GM23338 (cell line): ENCODE measurements at regions not wholly inside any gene's neighbourhood (a gene's known extent, or its start where the extent isn't known, plus 50 kb on each side); places are given as distances from the start of the nearest gene placed in this dataset.

Experiments used
- ATAC-seq: fragments of 200-7000 bp; cut with Tn5 transposase; 3 replicates; pipeline ENCODE4 v1.9.1; 2020
- DNase-seq: peaks from one replicate; pipeline ENCODE4 v3.0.0-alpha.2; 2015; ENCODE audit warnings: low spot score
- H2AFZ ChIP-seq: fragments of 200-600 bp; sonication (generic); 2 replicates; pipeline ENCODE4 v1.8.0; 2016; ENCODE audit warnings: antibody characterized with exemption, mild to moderate bottlenecking, moderate library complexity
- H3F3A ChIP-seq: fragments of 200-600 bp; sonication (generic); replicated peaks from 2 replicates; pipeline ENCODE4 v1.8.0; 2017; ENCODE audit warnings: antibody characterized with exemption, mixed run types, low read depth
- H3K27ac ChIP-seq: fragments of 200-600 bp; sonication (generic); 2 replicates; pipeline ENCODE4 v1.6.1; 2016; ENCODE audit warnings: low read depth
- H3K27me3 ChIP-seq: fragments of 200-600 bp; sonication (generic); 2 replicates; pipeline ENCODE4 v1.8.0; 2016; ENCODE audit warnings: mild to moderate bottlenecking, mixed run types, moderate library complexity; ENCODE audit not compliant: insufficient read depth
- H3K36me3 ChIP-seq: fragments of 200-600 bp; sonication (generic); 2 replicates; pipeline ENCODE4 v1.8.0; 2016; ENCODE audit warnings: mild to moderate bottlenecking; ENCODE audit not compliant: insufficient read depth
- H3K4me1 ChIP-seq: fragments of 200-600 bp; sonication (generic); 2 replicates; pipeline ENCODE4 v1.8.0; 2016; ENCODE audit warnings: mild to moderate bottlenecking, moderate library complexity; ENCODE audit not compliant: insufficient read depth
- H3K4me2 ChIP-seq: fragments of 200-600 bp; sonication (generic); 2 replicates; pipeline ENCODE4 v1.7.1; 2017; ENCODE audit warnings: mixed run types
- H3K4me3 ChIP-seq: fragments of 200-600 bp; sonication (generic); 2 replicates; pipeline ENCODE4 v1.6.1; 2016; ENCODE audit warnings: mixed run types
- H3K79me2 ChIP-seq: fragments of 200-600 bp; sonication (generic); replicated peaks from 2 replicates; pipeline ENCODE4 v1.8.0; 2017; ENCODE audit warnings: mild to moderate bottlenecking; ENCODE audit not compliant: insufficient read depth
- H3K9me2 ChIP-seq: fragments of 200-600 bp; sonication (generic); 2 replicates; pipeline ENCODE4 v1.8.0; 2017; ENCODE audit not compliant: insufficient read depth
- H4K20me1 ChIP-seq: fragments of 200-600 bp; sonication (generic); replicated peaks from 2 replicates; pipeline ENCODE4 v1.8.0; 2017; ENCODE audit warnings: mild to moderate bottlenecking; ENCODE audit not compliant: insufficient read depth
- H3K27ac Mint-ChIP-seq: 2 replicates; pipeline ENCODE4 v1.8.0; 2020; ENCODE audit warnings: inconsistent platforms, mild to moderate bottlenecking, moderate library complexity, mixed read lengths
- H3K27me3 Mint-ChIP-seq: 3 replicates; pipeline ENCODE4 v1.8.0; 2022; ENCODE audit warnings: low read depth, mild to moderate bottlenecking, moderate library complexity, mixed read lengths, inconsistent platforms; ENCODE audit not compliant: insufficient read depth, poor library complexity
- H3K36me3 Mint-ChIP-seq: 3 replicates; pipeline ENCODE4 v1.8.0; 2021; ENCODE audit warnings: low read depth, mild to moderate bottlenecking, inconsistent platforms, moderate library complexity, mixed read lengths
- H3K4me1 Mint-ChIP-seq: 3 replicates; pipeline ENCODE4 v1.8.0; 2020; ENCODE audit warnings: mild to moderate bottlenecking, inconsistent platforms, mixed read lengths
- H3K4me3 Mint-ChIP-seq: 3 replicates; pipeline ENCODE4 v1.8.0; 2021; ENCODE audit warnings: moderate library complexity, mild to moderate bottlenecking, inconsistent platforms, mixed read lengths
- H3K9me3 Mint-ChIP-seq: 3 replicates; pipeline ENCODE4 v1.8.0; 2020; ENCODE audit warnings: moderate library complexity, mild to moderate bottlenecking, inconsistent platforms, mixed read lengths
- CREB1 ChIP-seq: fragments of 250-450 bp; sonication (Bioruptor Pico); IDR thresholded peaks from 2 replicates; pipeline ENCODE4 v1.5.0; 2020; ENCODE audit warnings: low read depth, mild to moderate bottlenecking, moderate library complexity
- CTCF ChIP-seq, 2 experiments: fragments of 200-600 bp in 1 of 2; sonication (generic) in 1 of 2; conservative IDR thresholded peaks; 2 replicates each; pipeline versions ENCODE4 v1.5.1 to v1.6.1; 2016 to 2017; ENCODE audit warnings: antibody characterized with exemption in 2 of 2, low read depth in 2 of 2, mild to moderate bottlenecking in 2 of 2, moderate library complexity in 1 of 2
- EZH2 ChIP-seq: fragments of 200-600 bp; sonication (generic); IDR thresholded peaks from one replicate; pipeline ENCODE4 v1.8.0; 2017; ENCODE audit warnings: antibody characterized with exemption, mild to moderate bottlenecking, low read depth; ENCODE audit not compliant: unreplicated experiment
- EZH2phosphoT487 ChIP-seq: fragments of 200-600 bp; sonication (generic); IDR thresholded peaks from one replicate; pipeline ENCODE4 v1.8.1; 2018; ENCODE audit warnings: antibody characterized with exemption; ENCODE audit not compliant: unreplicated experiment
- JUNB ChIP-seq: IDR thresholded peaks from one replicate; pipeline ENCODE4 v1.6.1; 2016; ENCODE audit warnings: antibody characterized with exemption; ENCODE audit not compliant: unreplicated experiment
- NANOG ChIP-seq: IDR thresholded peaks from 2 replicates; pipeline ENCODE4 v1.6.1; 2016; ENCODE audit warnings: antibody characterized with exemption, borderline replicate concordance
- POLR2AphosphoS5 ChIP-seq: IDR thresholded peaks from 2 replicates; pipeline ENCODE4 v1.6.1; 2016; ENCODE audit warnings: antibody characterized with exemption, low read depth
- STAT1 ChIP-seq: IDR thresholded peaks from one replicate; pipeline ENCODE4 v1.6.1; 2016; ENCODE audit warnings: antibody characterized with exemption; ENCODE audit not compliant: unreplicated experiment
- ZNF114 ChIP-seq: fragments of 250-450 bp; sonication (Bioruptor Pico); IDR thresholded peaks from 2 replicates; pipeline ENCODE4 v1.5.0; 2020; ENCODE audit warnings: mild to moderate bottlenecking, moderate library complexity
- TF ChIP-seq, protein P1 (sequence below): fragments of 250-450 bp; sonication (Bioruptor Pico); IDR thresholded peaks from 2 replicates; pipeline ENCODE4 v1.5.0; 2020; ENCODE audit warnings: mild to moderate bottlenecking, moderate library complexity

DNA sequence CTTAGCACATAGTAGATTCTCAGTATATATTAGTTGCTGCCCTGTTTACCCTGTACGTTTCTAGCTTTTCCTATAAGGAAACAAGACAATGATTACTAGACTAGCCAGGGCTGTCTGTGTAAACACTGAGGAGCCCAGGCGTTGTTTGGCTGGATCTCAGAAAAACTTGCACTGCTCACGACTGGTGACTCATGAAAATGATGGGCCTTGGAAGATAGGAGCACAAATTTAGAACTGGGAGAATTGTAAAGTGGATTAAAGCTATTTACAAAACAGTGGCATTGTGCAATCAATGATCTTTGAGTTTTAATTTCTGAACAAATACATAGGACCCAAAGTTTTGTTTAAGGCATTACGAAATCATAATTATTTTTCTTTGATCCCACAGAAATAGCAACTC, 276.9 kb downstream of the FAM76B start (continued):
- no peak for TF ChIP-seq NANOG
- TF ChIP-seq EZH2: no peak
- no peak for TF ChIP-seq STAT1
- no peak for TF ChIP-seq CREB1 (CRISPR knock-in tag)
- TF ChIP-seq JUNB: no peak
- no peak for TF ChIP-seq ZNF114 (CRISPR knock-in tag)

- no peak overlapping the region for H3K4me2 ChIP-seq
- H2AFZ ChIP-seq: no peak overlapping the region
- H3K36me3 ChIP-seq: no peaks in the 10 kb centered on the region
- TF ChIP-seq STAT1 (no peak), EZH2phosphoT487 (no peak)
- H3K4me1 ChIP-seq: no peaks in the 10 kb centered on the region
- H4K20me1 ChIP-seq: no peaks in the 10 kb centered on the region
- no peaks in the 10 kb centered on the region for H3K79me2 ChIP-seq
- H3K9me2 ChIP-seq: no peaks in the 10 kb centered on the region
- no peak overlapping the region for H3K4me3 ChIP-seq
- H3K4me1 Mint-ChIP-seq: peaks cover 13% of the 10 kb centered on the region; the same call in 2 of the 3 replicates
- no peaks in the 10 kb centered on the region for H3K9me3 Mint-ChIP-seq
- H3K27ac ChIP-seq: no peak overlapping the region
- H3K27me3 Mint-ChIP-seq: no peaks in the 10 kb centered on the region
- no peaks in the 10 kb centered on the region for H3K27me3 ChIP-seq
- H3F3A ChIP-seq: no peaks in the 10 kb centered on the region
- no peak for DNase-seq
- no peaks in the 10 kb centered on the region for H3K36me3 Mint-ChIP-seq
- H3K27ac Mint-ChIP-seq: no peak overlapping the region
- no peak for ATAC-seq
- H3K4me3 Mint-ChIP-seq: no peak overlapping the region
Observed at GRCh38 chr11:95512177-95512576, 277.4 kb downstream of the FAM76B start.

DNA sequence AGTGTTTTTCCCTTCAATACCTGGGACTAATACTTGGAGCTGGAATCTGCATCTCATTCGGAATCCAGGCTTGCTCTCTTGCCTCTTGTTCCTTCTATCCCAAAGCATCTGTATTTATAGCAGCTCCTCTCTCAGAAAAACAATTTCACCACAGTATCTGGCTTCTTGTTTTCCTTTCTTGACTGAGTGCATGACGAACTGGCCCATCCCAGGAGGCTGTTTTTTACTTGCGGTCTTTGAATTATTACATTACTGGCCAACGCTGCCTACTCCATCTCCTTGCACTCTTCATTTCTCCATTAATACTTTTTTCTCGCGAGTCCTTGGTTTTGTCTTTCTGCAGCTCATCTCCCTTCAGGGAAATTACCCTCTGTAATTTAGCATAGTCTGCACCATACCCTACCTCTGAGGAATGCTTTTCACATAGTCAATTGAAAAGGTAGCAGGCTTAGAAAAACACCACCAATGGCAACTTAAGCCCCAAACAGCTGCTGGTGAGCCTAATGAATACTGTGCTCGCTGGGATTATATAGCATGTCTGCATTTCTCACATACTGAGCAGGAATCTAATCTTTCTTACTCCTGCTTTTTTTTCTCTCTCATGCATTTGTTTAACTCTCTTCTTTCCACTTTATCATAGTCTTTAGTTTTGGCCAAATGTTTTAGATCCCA, 277.4 kb upstream of the SESN3 start:
- Mint-ChIP-seq H3K36me3 (no peaks in the 10 kb centered on the region), H3K4me3 (no peak overlapping the region), H3K9me3 (no peaks in the 10 kb centered on the region), H3K27ac (no peak overlapping the region), H3K27me3 (no peaks in the 10 kb centered on the region), H3K4me1 (peaks cover 13% of the 10 kb centered on the region; the same call in 2 of the 3 replicates)
- Histone ChIP-seq H3K4me1 (no peaks in the 10 kb centered on the region), H3K9me2 (0 out of 2 replicates have a peak, but pooled peaks cover 3% of the 10 kb centered on the region), H3K4me2 (no peak overlapping the region), H4K20me1 (no peaks in the 10 kb centered on the region), H2AFZ (no peak overlapping the region; the same call in 1 of the 2 replicates), H3K27ac (no peak overlapping the region), H3K79me2 (no peaks in the 10 kb centered on the region), H3K36me3 (no peaks in the 10 kb centered on the region), H3F3A (no peaks in the 10 kb centered on the region), H3K4me3 (no peak overlapping the region), H3K27me3 (no peaks in the 10 kb centered on the region)
- TF ChIP-seq, protein P1, sequence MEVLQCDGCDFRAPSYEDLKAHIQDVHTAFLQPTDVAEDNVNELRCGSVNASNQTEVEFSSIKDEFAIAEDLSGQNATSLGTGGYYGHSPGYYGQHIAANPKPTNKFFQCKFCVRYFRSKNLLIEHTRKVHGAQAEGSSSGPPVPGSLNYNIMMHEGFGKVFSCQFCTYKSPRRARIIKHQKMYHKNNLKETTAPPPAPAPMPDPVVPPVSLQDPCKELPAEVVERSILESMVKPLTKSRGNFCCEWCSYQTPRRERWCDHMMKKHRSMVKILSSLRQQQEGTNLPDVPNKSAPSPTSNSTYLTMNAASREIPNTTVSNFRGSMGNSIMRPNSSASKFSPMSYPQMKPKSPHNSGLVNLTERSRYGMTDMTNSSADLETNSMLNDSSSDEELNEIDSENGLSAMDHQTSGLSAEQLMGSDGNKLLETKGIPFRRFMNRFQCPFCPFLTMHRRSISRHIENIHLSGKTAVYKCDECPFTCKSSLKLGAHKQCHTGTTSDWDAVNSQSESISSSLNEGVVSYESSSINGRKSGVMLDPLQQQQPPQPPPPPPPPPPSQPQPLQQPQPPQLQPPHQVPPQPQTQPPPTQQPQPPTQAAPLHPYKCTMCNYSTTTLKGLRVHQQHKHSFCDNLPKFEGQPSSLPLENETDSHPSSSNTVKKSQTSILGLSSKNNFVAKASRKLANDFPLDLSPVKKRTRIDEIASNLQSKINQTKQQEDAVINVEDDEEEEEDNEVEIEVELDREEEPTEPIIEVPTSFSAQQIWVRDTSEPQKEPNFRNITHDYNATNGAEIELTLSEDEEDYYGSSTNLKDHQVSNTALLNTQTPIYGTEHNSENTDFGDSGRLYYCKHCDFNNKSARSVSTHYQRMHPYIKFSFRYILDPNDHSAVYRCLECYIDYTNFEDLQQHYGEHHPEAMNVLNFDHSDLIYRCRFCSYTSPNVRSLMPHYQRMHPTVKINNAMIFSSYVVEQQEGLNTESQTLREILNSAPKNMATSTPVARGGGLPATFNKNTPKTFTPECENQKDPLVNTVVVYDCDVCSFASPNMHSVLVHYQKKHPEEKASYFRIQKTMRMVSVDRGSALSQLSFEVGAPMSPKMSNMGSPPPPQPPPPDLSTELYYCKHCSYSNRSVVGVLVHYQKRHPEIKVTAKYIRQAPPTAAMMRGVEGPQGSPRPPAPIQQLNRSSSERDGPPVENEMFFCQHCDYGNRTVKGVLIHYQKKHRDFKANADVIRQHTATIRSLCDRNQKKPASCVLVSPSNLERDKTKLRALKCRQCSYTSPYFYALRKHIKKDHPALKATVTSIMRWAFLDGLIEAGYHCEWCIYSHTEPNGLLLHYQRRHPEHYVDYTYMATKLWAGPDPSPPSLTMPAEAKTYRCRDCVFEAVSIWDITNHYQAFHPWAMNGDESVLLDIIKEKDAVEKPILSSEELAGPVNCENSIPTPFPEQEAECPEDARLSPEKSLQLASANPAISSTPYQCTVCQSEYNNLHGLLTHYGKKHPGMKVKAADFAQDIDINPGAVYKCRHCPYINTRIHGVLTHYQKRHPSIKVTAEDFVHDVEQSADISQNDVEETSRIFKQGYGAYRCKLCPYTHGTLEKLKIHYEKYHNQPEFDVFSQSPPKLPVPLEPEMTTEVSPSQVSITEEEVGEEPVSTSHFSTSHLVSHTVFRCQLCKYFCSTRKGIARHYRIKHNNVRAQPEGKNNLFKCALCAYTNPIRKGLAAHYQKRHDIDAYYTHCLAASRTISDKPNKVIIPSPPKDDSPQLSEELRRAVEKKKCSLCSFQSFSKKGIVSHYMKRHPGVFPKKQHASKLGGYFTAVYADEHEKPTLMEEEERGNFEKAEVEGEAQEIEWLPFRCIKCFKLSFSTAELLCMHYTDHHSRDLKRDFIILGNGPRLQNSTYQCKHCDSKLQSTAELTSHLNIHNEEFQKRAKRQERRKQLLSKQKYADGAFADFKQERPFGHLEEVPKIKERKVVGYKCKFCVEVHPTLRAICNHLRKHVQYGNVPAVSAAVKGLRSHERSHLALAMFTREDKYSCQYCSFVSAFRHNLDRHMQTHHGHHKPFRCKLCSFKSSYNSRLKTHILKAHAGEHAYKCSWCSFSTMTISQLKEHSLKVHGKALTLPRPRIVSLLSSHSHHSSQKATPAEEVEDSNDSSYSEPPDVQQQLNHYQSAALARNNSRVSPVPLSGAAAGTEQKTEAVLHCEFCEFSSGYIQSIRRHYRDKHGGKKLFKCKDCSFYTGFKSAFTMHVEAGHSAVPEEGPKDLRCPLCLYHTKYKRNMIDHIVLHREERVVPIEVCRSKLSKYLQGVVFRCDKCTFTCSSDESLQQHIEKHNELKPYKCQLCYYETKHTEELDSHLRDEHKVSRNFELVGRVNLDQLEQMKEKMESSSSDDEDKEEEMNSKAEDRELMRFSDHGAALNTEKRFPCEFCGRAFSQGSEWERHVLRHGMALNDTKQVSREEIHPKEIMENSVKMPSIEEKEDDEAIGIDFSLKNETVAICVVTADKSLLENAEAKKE (CRISPR knock-in tag): no peak
- TF ChIP-seq EZH2 (no peak), CTCF (conservative IDR thresholded peaks at IDR 0.05; ENCODE audit: low read depth in 2 of 2) (no peak), NANOG (no peak), STAT1 (no peak), POLR2AphosphoS5 (no peak), JUNB (no peak), ZNF114 (CRISPR knock-in tag) (no peak)
- peak; percentile 93 for ATAC-seq
- peak; percentile 33 for DNase-seq
